Endothelial cell of umbilical vein (primary cell): ENCODE measurements at regions not wholly inside any gene's neighbourhood (a gene's known extent, or its start where the extent isn't known, plus 50 kb on each side); places are given as distances from the start of the nearest gene placed in this dataset.

Experiments
- CTCF ChIP-seq, 2 donors: IDR thresholded peaks; 1 replicate in 1 of 2; 2 replicates in 1 of 2; pipeline ENCODE4 v1.5.1; 2011; ENCODE audit warnings: low read length in 2 of 2, mild to moderate bottlenecking in 2 of 2, moderate library complexity in 2 of 2, control low read depth in 1 of 2, inconsistent platforms in 1 of 2, low read depth in 1 of 2; ENCODE audit not compliant: insufficient read depth in 1 of 2; ENCODE audit errors: extremely low read depth in 1 of 2
- EZH2 ChIP-seq: IDR thresholded peaks from 2 replicates; pipeline ENCODE4 v1.6.1; 2012; ENCODE audit warnings: borderline replicate concordance, low read depth, mild to moderate bottlenecking, moderate library complexity, low read length, inconsistent platforms; ENCODE audit not compliant: severe bottlenecking
- FOS ChIP-seq: IDR thresholded peaks from 2 replicates; pipeline ENCODE4 v1.6.1; 2011; ENCODE audit warnings: mild to moderate bottlenecking, low read length, moderate library complexity, borderline replicate concordance; ENCODE audit not compliant: insufficient read depth
- MAX ChIP-seq: IDR thresholded peaks from 2 replicates; pipeline ENCODE4 v1.6.1; 2011; ENCODE audit not compliant: insufficient read depth, insufficient read length
- MYC ChIP-seq: IDR thresholded peaks from one replicate; pipeline ENCODE4 v1.6.1; 2011; ENCODE audit warnings: mild to moderate bottlenecking, low read depth, low read length
- POLR2A ChIP-seq: IDR thresholded peaks from 2 replicates; pipeline ENCODE4 v1.6.1; 2012; ENCODE audit warnings: low read depth, mild to moderate bottlenecking, control low read depth, low read length

- no peak for TF ChIP-seq CTCF (IDR thresholded peaks at IDR 0.05; ENCODE audit: extremely low read depth in 1 of 2, insufficient read depth in 1 of 2, low read depth in 1 of 2, low read length in 2 of 2)
- TF ChIP-seq MAX, result no peak
- no peak for TF ChIP-seq EZH2
- TF ChIP-seq FOS, result no peak
- TF ChIP-seq MYC, result no peak
- no peak for TF ChIP-seq POLR2A
These were observed 497.6 kb upstream of the LRRN3 start for GRCh38 chr7:110593355-110593754.
